HG03439 (cell line): ENCODE measurements at regions not wholly inside any gene's neighbourhood (a gene's known extent, or its start where the extent isn't known, plus 50 kb on each side); places are given as distances from the start of the nearest gene placed in this dataset.

Experiments
- ATAC-seq: cut with Tn5 transposase; IDR thresholded peaks from one replicate; pipeline ENCODE4 v1.9.1; 2021; ENCODE audit warnings: mild to moderate bottlenecking, moderate library complexity; ENCODE audit not compliant: unreplicated experiment

DNA sequence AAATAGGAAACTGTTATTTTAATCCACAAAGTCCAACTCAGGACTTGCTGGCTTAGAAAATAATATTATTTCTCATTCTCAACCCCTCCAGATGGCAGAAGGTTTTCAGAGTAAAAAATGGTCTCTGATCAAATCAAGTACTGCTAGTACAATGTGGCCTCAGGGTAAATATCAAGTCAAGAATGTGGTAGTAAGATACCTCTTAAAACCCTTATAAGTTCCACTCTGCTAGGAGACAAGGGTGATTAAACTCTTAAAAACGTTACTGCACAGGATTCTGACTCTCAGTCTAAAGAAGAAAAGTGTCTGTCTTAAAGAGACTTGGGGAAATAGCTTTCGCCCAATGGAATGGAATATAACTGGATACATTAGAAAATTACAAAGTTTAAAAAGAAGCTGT is 120.8 kb upstream of the PDE4D start:
- no peak for ATAC-seq

DNA sequence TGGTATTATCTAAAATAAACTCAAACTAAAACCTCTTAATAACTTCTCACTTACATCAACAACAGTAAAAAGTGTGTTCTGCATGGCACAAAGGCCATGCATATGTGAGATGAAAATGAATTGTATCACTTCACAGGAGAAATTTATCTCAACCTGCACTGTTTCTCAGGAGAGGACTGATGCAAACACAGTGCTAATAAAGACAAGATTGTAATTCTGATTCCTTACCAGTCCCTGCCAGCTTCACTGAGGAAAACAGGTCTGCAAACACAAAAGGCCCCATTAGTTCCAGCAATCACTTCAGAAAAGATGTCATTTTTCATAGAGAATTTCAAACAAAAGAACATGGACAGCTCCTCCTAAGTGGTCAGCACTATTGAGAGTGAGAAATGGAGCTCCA is 117.3 kb upstream of the PDE4D start:
- ATAC-seq, result no peak

DNA sequence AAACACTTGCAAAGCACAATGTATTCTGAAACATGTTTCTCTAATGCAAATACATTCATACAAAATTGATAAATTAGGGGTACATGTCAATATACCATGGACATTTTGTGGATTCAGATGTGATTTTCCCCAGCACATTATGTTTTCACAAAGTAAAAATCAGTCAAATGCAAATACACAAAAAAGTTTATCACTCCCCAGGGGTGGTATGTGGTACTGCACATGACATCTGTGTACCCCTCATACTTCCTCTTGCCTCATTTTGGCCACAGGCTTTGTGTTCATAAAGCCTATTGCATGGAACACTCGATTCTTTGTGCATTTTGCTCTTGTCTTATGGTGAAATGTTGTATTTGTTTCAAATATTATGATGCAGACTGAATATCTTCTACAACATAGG is 116.8 kb upstream of the PDE4D start:
- no peak for ATAC-seq

DNA sequence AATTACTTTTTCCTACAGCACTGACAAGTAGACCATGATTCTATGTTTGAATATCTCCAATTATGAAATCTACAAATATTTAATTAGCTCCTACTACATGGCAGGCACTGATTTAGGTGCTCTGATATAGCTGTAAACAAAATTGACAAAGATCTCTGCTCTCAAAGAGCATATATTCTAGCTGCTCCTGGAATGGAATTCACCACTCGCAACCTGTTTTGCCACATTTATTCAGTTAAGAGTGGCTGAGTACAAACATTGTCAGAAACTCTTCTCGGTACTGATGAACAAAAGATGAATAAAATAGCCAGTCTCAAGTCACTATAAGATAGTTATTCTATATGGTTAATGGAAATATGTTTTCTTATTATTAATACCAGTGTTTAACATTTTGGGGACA is 114.2 kb upstream of the PDE4D start:
- no peak for ATAC-seq

DNA sequence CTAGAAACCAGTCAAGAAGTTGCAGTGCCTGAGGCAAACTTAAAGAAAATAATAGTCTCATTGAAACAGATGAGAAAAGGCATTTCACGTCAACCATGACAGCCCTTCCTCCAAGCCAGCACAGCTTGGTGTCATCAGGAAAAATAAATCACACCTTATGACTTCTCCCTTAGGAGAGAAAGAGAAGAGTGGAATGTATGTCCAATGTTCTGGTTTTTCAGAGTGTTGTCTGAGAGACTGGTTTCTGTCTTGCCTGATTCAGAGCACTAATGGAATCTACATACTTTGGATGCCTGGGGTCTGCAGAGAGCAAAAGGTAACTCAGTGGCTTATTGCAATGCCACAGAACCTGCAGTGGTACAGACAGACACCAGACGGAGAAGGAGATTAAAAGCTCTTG is 105.5 kb upstream of the PDE4D start:
- ATAC-seq, result no peak

DNA sequence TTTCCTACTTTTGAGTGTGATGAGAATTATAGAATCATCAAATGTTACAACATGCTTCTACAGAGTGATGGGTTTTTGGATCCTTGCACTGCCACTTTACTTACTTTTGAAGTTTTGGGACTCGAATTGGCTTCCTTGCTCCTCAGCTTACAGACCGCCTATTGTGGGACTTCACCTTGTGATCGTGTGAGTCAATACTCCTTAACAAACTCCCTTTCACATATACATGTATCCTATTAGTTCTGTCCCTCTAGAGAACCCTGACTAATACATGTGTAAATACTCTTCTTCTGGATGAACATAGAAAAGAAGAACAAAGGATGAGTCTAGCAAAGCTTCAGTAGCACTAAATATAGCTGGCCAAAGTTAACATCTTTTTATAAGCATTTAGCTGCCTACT is 98.7 kb upstream of the PDE4D start:
- ATAC-seq, result no peak

DNA sequence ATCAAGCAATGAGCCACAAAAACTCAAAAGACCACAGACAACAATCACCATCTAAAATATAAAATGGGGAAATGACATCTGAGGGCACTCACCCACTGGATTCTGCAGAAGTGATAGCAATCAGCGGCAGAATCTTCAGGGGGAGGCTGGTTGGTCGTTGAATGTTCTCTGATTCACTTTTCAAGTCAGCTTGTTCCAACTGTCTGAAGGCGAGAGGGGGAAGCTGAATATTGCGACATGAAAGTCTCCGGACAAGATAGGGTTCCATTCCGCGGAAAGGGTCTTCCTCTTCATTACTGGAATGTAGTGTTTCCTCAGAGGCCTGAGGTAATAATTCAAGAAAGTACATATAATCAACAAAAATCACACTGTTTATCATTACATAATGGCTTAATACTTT is 94.9 kb upstream of the PDE4D start:
- ATAC-seq, result no peak

DNA sequence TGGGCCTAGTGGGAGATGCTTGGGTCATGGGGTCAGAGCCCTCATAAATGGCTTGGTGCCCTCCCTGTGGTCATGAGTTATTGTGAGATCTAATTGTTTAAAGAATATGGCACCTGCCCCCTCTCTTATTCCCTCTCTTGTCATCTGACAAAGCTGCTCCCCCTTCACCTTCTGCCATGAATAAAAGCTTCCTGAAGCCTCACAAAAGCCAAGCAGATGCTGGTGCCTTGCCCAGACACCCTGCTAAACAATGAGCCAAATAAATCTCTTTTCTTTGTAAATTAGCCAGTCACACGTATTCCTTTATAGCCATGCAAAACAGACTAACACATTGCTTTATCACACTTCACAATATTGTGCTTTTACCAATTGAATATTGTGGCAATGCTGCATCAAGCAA is 82.8 kb upstream of the PDE4D start:
- ATAC-seq, result no peak

DNA sequence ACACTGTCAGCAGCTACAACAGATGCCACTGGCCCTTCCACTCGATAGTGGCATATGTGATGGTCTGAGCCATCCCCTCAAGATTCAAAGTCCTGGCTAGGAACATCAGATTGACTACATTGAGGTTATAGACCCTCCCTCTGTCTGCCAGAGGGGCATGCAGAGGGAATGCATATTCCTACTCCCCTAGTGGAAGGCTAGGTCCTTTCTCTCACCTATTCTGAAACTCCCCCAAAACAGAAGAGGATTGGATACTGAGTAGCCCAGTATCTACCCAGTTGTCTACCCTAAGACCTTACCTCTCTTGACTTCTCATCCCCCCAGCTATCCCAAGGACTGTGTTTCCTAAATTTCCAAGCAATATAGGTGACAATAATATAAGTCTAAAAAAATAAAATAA is 78.5 kb upstream of the PDE4D start:
- ATAC-seq, result no peak

DNA sequence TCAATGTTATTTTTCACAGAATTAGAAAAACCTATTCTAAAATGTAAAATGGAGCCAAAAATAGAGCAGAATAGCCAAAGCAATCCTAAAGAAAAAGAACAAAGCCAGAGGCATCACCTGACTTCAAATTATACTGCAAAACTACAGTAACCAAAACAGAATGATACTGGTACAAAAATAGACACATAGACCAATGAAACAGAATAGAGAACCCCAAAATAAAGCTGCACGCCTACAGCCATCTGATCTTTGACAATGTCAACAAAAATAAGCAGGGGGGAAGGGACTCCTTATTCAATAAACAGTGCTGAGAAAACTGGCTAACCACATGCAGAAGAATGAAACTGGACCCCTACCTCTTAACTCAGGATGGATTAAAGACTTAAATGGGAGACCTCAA is 65.8 kb upstream of the PDE4D start:
- ATAC-seq, result no peak

DNA sequence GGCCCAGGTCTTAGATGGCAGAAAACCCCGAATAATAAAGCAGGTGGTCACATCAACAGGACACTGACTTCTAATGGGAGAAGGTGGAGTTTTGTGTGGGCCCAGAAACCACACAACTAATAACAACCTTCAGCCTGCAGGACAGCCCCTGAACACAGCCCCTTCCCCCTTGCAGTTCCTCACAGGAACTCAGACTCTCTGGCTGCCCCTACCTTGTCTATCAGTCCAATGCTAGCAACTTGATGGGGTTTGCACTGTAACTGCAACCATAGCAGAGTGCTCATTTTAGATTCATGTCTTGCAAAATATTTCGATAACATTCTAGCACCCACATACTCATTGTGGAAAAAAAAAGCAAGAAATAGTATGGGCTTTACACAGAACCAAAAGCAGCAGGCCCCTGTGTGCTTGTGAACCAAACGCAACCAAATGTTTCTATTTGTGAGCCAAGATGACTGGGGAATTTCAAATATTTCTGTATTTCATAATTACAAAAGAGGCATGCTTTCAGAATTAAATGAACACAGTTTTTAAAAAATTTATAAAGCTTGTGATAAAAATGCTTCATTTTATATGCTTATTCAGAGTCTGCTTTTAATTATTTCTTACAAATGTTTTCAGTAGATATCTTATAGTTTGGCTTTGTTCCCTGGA is 62.7 kb upstream of the PDE4D start:
- ATAC-seq, result no peak

DNA sequence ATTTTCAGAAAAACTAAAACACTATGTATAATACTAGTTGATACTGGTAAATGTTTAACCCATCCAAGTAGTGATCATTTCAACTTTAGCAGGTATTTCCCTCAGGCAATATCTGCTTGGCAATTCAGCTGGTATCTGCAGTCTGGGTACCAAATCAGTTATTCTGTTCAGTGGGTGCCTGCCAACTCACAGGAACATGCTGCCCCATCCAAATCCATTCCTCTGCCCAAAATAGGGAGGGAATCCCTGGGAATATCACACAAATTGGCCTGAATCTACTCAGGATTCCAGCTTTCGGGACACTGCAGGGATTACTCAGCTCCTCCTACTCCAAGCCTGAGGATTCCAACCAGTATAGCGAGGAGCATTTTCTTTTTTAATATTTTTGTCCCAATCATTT is 61.7 kb upstream of the PDE4D start:
- ATAC-seq, result no peak

DNA sequence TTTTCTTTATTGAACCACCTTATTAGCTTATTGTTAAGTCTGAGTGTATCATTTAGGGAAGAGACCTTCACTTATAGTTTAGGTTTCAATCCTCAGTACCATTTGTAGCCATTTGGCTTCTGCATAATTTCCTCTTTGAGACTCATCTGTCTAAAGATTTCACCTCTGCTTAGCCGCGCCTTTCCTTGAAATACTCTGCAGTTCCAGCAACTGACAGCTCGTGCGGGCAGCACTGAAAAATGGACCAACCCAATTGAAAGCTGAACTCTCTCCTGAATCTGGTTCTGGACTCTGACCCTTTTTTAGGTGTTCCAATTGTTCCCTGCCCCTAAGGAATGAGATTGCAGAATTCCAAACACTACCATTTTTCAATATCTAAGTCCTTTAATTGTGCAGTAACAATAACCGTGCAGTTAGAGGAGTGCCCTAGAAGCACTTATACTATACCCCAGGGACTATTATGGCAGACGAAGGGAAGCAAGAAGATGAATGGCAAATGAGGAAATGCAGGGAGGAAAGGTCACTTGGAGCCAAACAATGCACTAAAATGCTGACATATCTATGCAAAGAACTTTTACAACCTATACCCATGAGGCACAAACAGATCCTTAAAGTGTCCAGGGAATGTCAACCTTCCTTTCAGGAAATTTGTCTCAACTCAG is 50.1 kb upstream of the PDE4D start:
- no peak for ATAC-seq
